GM12872 (cell line): ENCODE measurements at regions not wholly inside any gene's neighbourhood (a gene's known extent, or its start where the extent isn't known, plus 50 kb on each side); places are given as distances from the start of the nearest gene placed in this dataset.
A peak's percentile ranks its signal among the peaks of the same experiment; 100 is the strongest.

Source experiments
- CTCF ChIP-seq: IDR thresholded peaks from 3 replicates; pipeline ENCODE4 v1.5.1; 2011; ENCODE audit warnings: low read depth, mild to moderate bottlenecking, low read length, moderate library complexity; ENCODE audit not compliant: insufficient read depth

DNA sequence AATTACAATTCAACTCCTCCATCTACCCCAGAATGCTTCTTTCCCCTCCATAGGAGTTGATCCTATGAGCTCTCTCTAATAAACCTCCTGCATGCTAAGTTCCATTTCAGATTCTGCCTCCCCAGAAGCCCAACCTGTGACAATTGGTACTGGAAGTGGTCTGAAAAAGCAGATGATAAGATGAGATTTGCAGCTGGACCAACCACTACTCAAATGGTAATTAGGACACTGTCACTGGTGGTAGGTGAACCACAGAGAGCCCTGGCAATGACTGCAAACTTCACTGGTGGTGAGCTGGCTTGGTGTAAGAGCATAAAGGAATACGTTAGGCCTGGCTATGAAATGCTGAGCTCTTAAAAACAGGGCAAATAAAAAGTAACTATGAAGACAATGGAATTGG, 112.6 kb downstream of the ESM1 start:
- TF ChIP-seq CTCF = no peak

- TF ChIP-seq CTCF = no peak
Observed at GRCh38 chr5:54870271-54870670, 115.1 kb downstream of the ESM1 start.

- TF ChIP-seq CTCF = no peak
Observed at GRCh38 chr5:54869691-54870090, 115.7 kb downstream of the ESM1 start.

DNA sequence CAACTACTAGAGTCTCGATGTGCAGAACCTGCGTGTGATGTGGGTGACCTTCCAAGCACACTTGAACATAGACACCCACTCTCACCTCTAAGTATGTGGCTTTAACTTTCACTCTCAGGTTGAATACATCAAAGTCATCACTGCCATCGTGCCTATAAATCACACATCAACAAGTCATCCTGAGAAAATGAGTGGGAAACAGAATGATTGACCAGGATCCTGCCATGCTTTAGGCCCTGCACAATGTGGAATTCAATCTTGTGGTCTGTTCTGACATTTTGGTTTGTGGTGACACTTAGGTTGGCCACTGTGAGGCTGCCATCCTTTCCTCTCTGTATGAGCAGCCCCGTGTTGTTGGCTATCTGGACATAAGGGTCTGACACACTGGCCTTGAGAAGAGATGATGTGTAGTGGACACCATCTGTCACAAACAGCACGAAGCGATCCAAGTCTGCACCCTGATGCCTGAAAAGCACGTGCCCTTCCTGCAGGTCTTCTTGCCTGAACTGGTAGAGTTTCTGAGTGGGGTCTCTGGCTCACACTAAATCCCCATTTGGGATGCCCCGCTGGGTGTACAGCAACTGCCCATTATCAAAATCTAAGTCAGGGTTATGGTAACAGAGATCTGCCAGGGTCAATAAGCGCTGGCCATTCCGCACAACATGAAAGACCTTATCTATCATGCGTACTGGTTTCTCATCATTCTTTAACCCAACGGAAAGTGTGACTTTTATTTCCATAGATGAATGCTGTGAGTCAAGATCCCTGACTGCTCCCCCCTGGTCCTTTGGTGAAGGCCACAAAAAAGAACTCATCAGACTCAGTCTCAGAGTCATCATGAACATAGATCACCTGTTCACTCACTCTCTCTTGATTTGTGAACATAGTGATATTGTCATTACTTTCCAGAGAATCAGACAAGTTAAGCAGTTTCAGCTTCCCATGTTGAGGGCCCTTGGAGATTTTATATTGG, 116.6 kb downstream of the ESM1 start:
- TF ChIP-seq CTCF = no peak

DNA sequence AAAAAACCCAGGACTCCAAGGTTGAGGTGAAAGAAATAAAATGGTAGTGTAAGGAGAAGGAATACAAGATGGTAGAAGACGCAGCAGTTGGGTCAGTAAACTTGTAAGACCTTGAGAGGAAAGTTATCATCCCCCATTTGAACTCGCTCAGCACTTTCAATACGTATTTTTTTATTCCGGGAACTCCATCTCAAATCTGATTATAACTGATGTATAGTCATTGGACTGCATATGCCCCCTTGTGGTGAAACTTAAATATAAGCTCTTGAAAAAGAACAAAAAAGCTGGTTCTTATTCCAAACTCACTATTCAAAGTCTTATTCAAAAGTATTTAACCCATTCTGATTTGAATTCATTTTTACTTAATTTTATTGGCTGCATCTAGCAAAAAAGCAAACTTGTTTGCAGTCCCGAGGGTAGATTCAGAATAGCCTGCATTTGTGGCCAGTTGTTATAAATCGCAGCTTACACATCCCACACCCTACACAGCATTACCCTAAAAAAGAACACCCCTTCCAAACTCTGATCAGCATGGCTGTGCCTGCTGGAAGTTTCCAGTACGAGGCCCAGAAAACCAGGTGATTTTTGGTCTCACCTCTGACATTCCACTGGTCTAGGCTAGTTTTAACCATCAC, 118.0 kb downstream of the ESM1 start:
- peak; percentile 41; the same call in 1 of the 3 replicates for TF ChIP-seq CTCF

DNA sequence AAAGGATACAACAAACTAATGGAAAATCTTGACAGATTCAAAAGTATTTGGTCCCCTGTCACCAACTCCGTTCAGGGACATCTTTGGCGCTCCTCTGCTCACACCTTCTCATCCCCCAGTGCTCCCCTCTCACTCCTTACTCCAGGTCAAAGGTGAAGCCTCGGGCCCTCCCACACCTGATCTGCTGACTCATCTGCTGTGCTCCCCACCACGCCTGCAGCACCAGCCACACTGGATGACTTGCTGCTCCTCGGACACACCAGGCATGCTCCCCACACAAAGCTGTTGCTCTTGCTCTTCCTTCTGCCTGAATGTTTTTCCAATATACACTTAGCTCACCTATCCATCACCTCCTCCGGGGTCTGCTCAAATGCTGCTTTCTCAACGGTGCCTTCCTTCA, 123.4 kb downstream of the ESM1 start:
- TF ChIP-seq CTCF = no peak

- TF ChIP-seq CTCF = no peak
Observed at GRCh38 chr5:54861212-54861894, 124.0 kb downstream of the ESM1 start.
